ENCODE measurements at regions not wholly inside any gene's neighbourhood (a gene's known extent, or its start where the extent isn't known, plus 50 kb on each side); places are given as distances from the start of the nearest gene placed in this dataset.

DNA sequence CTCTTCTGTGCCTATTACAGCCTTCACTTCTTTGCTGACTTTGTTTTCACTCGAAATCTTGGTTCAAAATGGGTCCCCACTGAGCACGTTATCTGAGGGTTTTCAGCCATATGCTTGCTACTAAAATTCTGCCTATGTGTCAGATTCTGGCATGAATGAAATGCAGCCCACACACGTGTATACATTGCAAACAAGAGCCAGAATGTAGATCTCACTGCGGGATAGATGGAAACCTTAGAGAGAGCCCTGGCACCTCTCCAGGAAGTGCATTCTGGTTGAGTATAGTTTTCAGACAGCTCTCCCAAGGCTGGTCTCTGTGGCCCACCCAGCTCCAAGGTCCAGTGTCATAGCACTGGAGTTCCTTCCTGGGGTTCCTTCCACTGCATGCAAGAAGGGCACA is 234.7 kb upstream of the GJB5 start:
- TF ChIP-seq ZNF549 (tag by site-specific recombination; IDR thresholded peaks at IDR 0.05) (no peak), HOXC10 (CRISPR knock-in tag; IDR thresholded peaks at IDR 0.05) (no peak), ZNF274 (IDR thresholded peaks at IDR 0.05; ENCODE audit: low read length) (no peak), ZNF274 (tag by site-specific recombination; IDR thresholded peaks at IDR 0.05; ENCODE audit: borderline replicate concordance) (no peak), ZNF202 (tag by site-specific recombination; IDR thresholded peaks at IDR 0.05; ENCODE audit: borderline replicate concordance) (no peak), ZNF169 (tag by site-specific recombination; IDR thresholded peaks at IDR 0.05) (no peak), ZNF514 (tag by site-specific recombination; IDR thresholded peaks at IDR 0.05) (no peak), ZNF654 (tag by site-specific recombination; IDR thresholded peaks at IDR 0.05; ENCODE audit: low read depth) (no peak), ZNF138 (tag by site-specific recombination; IDR thresholded peaks at IDR 0.05; ENCODE audit: borderline replicate concordance) (no peak), ZEB2 (tag by site-specific recombination; IDR thresholded peaks at IDR 0.05) (no peak), ZNF324 (tag by site-specific recombination; IDR thresholded peaks at IDR 0.05) (no peak), GLI4 (tag by site-specific recombination; IDR thresholded peaks at IDR 0.05) (no peak), ZNF146 (tag by site-specific recombination; IDR thresholded peaks at IDR 0.05) (no peak)
- TF ChIP-seq, protein P1, sequence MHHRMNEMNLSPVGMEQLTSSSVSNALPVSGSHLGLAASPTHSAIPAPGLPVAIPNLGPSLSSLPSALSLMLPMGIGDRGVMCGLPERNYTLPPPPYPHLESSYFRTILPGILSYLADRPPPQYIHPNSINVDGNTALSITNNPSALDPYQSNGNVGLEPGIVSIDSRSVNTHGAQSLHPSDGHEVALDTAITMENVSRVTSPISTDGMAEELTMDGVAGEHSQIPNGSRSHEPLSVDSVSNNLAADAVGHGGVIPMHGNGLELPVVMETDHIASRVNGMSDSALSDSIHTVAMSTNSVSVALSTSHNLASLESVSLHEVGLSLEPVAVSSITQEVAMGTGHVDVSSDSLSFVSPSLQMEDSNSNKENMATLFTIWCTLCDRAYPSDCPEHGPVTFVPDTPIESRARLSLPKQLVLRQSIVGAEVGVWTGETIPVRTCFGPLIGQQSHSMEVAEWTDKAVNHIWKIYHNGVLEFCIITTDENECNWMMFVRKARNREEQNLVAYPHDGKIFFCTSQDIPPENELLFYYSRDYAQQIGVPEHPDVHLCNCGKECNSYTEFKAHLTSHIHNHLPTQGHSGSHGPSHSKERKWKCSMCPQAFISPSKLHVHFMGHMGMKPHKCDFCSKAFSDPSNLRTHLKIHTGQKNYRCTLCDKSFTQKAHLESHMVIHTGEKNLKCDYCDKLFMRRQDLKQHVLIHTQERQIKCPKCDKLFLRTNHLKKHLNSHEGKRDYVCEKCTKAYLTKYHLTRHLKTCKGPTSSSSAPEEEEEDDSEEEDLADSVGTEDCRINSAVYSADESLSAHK (tag by site-specific recombination; IDR thresholded peaks at IDR 0.05), result no peak
- TF ChIP-seq, protein P2, sequence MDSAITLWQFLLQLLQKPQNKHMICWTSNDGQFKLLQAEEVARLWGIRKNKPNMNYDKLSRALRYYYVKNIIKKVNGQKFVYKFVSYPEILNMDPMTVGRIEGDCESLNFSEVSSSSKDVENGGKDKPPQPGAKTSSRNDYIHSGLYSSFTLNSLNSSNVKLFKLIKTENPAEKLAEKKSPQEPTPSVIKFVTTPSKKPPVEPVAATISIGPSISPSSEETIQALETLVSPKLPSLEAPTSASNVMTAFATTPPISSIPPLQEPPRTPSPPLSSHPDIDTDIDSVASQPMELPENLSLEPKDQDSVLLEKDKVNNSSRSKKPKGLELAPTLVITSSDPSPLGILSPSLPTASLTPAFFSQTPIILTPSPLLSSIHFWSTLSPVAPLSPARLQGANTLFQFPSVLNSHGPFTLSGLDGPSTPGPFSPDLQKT (IDR thresholded peaks at IDR 0.05; ENCODE audit: borderline replicate concordance, low read depth, low read length), result no peak
- TF ChIP-seq, protein P3, sequence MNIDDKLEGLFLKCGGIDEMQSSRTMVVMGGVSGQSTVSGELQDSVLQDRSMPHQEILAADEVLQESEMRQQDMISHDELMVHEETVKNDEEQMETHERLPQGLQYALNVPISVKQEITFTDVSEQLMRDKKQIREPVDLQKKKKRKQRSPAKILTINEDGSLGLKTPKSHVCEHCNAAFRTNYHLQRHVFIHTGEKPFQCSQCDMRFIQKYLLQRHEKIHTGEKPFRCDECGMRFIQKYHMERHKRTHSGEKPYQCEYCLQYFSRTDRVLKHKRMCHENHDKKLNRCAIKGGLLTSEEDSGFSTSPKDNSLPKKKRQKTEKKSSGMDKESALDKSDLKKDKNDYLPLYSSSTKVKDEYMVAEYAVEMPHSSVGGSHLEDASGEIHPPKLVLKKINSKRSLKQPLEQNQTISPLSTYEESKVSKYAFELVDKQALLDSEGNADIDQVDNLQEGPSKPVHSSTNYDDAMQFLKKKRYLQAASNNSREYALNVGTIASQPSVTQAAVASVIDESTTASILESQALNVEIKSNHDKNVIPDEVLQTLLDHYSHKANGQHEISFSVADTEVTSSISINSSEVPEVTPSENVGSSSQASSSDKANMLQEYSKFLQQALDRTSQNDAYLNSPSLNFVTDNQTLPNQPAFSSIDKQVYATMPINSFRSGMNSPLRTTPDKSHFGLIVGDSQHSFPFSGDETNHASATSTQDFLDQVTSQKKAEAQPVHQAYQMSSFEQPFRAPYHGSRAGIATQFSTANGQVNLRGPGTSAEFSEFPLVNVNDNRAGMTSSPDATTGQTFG (tag by site-specific recombination; IDR thresholded peaks at IDR 0.05; ENCODE audit: borderline replicate concordance), result no peak
- TF ChIP-seq, protein P4, sequence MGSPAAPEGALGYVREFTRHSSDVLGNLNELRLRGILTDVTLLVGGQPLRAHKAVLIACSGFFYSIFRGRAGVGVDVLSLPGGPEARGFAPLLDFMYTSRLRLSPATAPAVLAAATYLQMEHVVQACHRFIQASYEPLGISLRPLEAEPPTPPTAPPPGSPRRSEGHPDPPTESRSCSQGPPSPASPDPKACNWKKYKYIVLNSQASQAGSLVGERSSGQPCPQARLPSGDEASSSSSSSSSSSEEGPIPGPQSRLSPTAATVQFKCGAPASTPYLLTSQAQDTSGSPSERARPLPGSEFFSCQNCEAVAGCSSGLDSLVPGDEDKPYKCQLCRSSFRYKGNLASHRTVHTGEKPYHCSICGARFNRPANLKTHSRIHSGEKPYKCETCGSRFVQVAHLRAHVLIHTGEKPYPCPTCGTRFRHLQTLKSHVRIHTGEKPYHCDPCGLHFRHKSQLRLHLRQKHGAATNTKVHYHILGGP (tag by site-specific recombination; IDR thresholded peaks at IDR 0.05), result no peak
- TF ChIP-seq, protein P5, sequence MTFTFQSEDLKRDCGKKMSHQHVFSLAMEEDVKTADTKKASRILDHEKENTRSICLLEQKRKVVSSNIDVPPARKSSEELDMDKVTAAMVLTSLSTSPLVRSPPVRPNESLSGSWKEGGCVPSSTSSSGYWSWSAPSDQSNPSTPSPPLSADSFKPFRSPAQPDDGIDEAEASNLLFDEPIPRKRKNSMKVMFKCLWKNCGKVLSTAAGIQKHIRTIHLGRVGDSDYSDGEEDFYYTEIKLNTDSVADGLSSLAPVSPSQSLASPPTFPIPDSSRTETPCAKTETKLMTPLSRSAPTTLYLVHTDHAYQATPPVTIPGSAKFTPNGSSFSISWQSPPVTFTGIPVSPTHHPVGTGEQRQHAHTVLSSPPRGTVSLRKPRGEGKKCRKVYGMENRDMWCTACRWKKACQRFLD (tag by site-specific recombination; IDR thresholded peaks at IDR 0.05), result no peak
- TF ChIP-seq, protein P6, sequence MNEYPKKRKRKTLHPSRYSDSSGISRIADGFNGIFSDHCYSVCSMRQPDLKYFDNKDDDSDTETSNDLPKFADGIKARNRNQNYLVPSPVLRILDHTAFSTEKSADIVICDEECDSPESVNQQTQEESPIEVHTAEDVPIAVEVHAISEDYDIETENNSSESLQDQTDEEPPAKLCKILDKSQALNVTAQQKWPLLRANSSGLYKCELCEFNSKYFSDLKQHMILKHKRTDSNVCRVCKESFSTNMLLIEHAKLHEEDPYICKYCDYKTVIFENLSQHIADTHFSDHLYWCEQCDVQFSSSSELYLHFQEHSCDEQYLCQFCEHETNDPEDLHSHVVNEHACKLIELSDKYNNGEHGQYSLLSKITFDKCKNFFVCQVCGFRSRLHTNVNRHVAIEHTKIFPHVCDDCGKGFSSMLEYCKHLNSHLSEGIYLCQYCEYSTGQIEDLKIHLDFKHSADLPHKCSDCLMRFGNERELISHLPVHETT (tag by site-specific recombination; IDR thresholded peaks at IDR 0.05), result no peak
- Histone ChIP-seq H3K4me1 (ENCODE audit: control insufficient read depth, insufficient read depth, low read length) (no peaks in the 10 kb centered on the region), H3K36me3 (ENCODE audit: control insufficient read depth in 2 of 2, insufficient read depth in 1 of 2, low read length in 2 of 2) (no peaks in the 10 kb centered on the region), H3K4me3 (ENCODE audit: low read depth, low read length) (no peak overlapping the region), H3K9me3 (ENCODE audit: control insufficient read depth, insufficient read depth, low read depth, low read length) (no peaks in the 10 kb centered on the region), H3K27ac (ENCODE audit: extremely low read depth, low read depth, low read length) (no peak overlapping the region)
- CTCF ChIA-PET, result no interaction called here
- POLR2A ChIA-PET, result no interaction called here
